ENCODE measurements at regions not wholly inside any gene's neighbourhood (a gene's known extent, or its start where the extent isn't known, plus 50 kb on each side); places are given as distances from the start of the nearest gene placed in this dataset.

DNA sequence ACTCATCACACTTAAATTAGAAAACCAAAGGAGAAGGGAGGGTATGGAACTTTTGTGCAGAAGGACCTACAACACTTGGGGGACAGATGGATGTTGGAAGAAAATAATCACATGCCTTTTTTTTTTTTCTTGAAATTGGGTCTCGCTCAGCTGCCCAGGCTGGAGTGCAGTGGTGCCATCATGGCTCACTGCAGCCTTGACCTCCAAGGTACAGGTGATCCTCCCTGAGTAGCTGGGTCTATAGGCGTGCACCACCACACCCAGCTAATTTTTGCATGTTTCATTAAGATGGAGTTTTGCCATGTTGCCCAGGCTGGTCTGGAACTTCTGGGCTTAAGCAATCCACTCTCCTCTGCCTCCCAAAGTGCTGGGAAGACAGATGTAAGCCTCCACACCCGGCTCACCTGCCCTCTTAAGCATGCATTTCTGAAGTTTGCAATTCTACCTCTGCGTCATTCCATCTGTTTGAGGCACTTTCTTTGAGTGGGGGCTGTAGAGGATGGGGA is 370.8 kb upstream of the JARID2 start:
- no peak for DNase-seq (ENCODE audit: low spot score)
- in situ Hi-C loops (cut with MboI; ENCODE audit: low pct_unique_long_range_greater_than_20kb, low sequenced_read_pairs, unreplicated experiment): no loop called here
- TF ChIP-seq CTCF (IDR thresholded peaks at IDR 0.05; ENCODE audit: extremely low read depth, insufficient read depth, missing control alignments): no peak

DNA sequence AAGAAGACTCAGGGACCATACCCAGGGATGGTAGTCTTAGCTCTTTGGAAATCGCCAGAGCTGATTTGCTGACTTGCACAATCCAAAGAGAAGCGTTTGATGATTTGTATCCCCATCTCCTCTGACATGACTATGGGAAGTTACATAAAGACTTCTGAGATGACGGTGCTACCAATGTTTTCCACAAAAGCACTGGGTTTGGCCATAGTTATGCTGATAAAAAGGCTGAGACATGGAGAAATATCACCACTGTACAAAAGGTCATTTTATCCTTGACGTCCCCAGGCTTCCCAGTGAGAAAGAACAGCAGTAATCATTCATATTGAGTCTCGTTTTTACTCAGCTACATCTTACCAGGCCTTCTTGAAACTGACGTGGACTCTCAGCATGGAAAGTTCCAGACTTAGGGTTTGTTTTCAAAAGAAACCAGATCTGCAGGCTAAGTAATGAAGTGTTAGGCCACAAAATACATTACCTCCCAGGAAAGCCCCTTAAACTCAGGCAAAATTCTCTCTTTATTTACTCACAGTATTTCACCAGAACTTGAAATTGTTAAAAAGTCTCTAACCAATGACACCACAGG is 370.3 kb upstream of the JARID2 start:
- no peak for TF ChIP-seq CTCF (IDR thresholded peaks at IDR 0.05; ENCODE audit: extremely low read depth, insufficient read depth, missing control alignments)
- DNase-seq (ENCODE audit: low spot score): peak; percentile 56
- in situ Hi-C loops (cut with MboI; ENCODE audit: low pct_unique_long_range_greater_than_20kb, low sequenced_read_pairs, unreplicated experiment): no loop called here

- no peak for TF ChIP-seq CTCF (IDR thresholded peaks at IDR 0.05; ENCODE audit: extremely low read depth, insufficient read depth, missing control alignments)
- peak; percentile 44 for DNase-seq (ENCODE audit: low spot score)
- in situ Hi-C loops (cut with MboI; ENCODE audit: low pct_unique_long_range_greater_than_20kb, low sequenced_read_pairs, unreplicated experiment): no loop called here
Observed at GRCh38 chr6:14876778-14877613, 368.9 kb upstream of the JARID2 start.

DNA sequence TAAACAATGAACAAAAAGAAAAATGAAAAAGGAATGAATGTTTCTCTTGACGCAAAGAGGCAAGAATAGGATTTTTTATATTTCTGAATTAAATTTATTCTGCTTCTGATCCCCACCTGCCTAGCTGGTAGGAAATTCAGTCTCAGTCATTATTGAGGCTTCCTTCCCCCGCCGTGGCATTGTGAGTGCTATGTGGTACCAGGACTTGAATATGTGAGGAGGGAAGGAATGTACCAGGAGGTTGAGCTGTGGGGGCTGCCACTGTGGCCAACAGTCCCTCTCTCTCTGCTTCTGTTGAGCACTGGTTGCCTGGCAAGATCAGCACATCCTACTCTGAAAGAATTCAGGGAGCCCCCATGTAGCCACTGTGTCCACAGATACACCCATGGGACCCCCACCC is 368.1 kb upstream of the JARID2 start:
- TF ChIP-seq CTCF (IDR thresholded peaks at IDR 0.05; ENCODE audit: extremely low read depth, insufficient read depth, missing control alignments): no peak
- in situ Hi-C loops (cut with MboI; ENCODE audit: low pct_unique_long_range_greater_than_20kb, low sequenced_read_pairs, unreplicated experiment): no loop called here
- DNase-seq (ENCODE audit: low spot score): no peak

GRCh38 chr6:14880052-14880451 is 365.8 kb upstream of the JARID2 start:
- in situ Hi-C loops (cut with MboI; ENCODE audit: low pct_unique_long_range_greater_than_20kb, low sequenced_read_pairs, unreplicated experiment): no loop called here
- no peak for TF ChIP-seq CTCF (IDR thresholded peaks at IDR 0.05; ENCODE audit: extremely low read depth, insufficient read depth, missing control alignments)
- DNase-seq (ENCODE audit: low spot score): no peak

- no peak for TF ChIP-seq CTCF (IDR thresholded peaks at IDR 0.05; ENCODE audit: extremely low read depth, insufficient read depth, missing control alignments)
- DNase-seq (ENCODE audit: low spot score): no peak
- in situ Hi-C loops (cut with MboI; ENCODE audit: low pct_unique_long_range_greater_than_20kb, low sequenced_read_pairs, unreplicated experiment): no loop called here
Observed at GRCh38 chr6:14880677-14881076, 365.2 kb upstream of the JARID2 start.

Measured in GM13977 (cell line).